T-helper 2 cell (primary cell): ENCODE measurements at regions not wholly inside any gene's neighbourhood (a gene's known extent, or its start where the extent isn't known, plus 50 kb on each side); places are given as distances from the start of the nearest gene placed in this dataset.

Experiments used
- DNase-seq, 5 experiments: peaks; one replicate each; pipeline versions ENCODE4 v3.0.0 to v3.0.0-alpha.2; 2012 to 2022

- no peak for DNase-seq
Measured at GRCh38 chr5:93096561-93096960, 484.5 kb downstream of the NR2F1-AS1 start.

- DNase-seq, result no peak
Measured at GRCh38 chr5:93092349-93093105, 488.5 kb downstream of the NR2F1-AS1 start.

DNA sequence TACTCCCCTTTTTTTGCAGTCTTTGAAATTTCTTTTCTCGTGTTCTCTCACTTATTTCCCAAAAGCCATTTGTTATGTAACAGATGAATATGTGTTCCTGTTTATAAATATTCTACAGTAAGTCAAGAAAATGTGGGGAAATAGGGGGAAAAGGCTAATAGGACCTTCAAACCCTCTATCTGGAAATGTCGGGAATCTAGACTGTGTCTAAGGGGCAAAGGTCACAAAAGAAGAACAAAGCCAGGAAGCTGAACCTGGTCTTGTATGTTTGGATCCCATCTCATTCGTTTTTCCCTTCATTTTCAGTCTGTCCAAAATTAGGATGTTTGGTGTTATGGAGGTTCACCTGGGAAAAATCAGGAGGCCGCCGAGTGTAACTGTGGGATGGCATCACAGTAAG lies 490.3 kb downstream of the NR2F1-AS1 start:
- DNase-seq, result no peak

DNA sequence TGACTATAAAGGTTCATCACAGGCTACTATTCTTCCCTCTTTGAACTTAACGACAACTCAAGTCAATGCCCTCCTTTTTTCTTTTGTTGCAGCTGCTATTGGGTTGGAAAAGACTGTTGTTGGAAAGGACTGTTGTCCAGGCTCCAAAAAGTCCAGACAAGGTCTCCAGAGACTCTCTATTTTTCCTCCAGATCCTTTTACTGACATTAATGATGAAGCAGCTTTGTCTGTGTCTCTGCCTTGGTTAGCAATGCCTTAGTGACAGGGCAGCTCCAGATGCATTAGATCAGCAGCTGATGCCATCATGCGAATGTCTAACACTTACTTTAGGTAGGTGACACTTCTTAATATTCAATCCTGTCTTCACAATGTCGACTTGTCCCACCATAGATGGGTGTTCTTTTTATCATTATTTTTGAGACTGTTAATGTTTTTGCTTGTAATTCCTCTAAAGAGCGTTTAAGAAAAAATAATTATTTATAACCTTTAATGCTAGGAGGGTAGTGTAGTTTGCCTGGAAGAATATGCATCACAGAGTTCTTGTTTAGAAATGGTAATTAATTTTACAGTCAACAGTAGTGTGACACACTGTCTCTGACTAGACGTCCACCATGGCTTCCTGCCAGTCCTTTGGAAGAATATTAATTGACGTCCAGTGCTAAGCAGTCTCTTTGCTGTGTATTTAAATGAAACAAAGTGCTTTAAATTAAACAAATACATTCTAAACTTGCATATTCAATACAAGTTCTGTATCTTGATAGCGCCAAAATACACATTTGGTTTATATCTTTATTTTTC lies 492.2 kb downstream of the NR2F1-AS1 start:
- no peak for DNase-seq

DNA sequence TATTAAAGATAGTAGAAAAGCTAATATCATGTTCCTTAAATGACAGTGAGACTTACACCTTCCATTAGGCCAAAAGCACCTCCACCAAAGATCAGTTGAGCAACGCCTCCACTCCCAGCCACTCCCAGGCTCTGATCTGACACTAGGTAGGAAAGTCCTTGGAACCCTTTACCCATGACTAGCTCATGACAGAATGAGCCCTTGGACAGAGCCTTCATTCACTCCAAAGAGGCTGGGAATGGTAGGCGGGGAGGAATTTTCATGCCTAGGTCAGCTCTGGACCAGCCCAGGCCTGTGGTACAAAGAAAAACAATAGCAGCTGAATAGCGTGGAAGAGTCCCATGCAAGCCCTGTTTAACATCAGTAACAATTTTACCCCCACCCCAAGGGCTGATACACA lies 493.7 kb downstream of the NR2F1-AS1 start:
- DNase-seq, result no peak

DNA sequence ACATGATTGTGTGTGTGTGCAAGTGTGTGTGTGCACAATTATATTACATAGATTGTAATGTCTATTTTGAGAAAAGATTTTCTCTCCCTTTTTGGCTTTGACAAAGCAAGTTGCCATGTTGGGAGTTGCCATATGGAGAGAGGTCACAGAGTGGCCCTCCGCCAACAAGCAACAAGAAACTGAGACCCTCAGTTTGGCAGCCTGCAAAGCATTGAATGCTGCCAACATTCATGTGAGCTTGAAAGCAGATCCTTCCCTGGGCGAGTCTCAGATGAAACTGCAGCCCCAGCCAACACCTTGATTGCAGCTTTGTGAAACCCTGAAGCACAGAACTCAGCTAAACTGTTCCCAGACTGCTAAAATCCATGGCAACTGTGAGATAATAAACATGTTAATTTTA lies 498.0 kb downstream of the NR2F1-AS1 start:
- no peak for DNase-seq

- DNase-seq, result no peak
Measured at GRCh38 chr5:93079046-93079445, 502.0 kb downstream of the NR2F1-AS1 start.

DNA sequence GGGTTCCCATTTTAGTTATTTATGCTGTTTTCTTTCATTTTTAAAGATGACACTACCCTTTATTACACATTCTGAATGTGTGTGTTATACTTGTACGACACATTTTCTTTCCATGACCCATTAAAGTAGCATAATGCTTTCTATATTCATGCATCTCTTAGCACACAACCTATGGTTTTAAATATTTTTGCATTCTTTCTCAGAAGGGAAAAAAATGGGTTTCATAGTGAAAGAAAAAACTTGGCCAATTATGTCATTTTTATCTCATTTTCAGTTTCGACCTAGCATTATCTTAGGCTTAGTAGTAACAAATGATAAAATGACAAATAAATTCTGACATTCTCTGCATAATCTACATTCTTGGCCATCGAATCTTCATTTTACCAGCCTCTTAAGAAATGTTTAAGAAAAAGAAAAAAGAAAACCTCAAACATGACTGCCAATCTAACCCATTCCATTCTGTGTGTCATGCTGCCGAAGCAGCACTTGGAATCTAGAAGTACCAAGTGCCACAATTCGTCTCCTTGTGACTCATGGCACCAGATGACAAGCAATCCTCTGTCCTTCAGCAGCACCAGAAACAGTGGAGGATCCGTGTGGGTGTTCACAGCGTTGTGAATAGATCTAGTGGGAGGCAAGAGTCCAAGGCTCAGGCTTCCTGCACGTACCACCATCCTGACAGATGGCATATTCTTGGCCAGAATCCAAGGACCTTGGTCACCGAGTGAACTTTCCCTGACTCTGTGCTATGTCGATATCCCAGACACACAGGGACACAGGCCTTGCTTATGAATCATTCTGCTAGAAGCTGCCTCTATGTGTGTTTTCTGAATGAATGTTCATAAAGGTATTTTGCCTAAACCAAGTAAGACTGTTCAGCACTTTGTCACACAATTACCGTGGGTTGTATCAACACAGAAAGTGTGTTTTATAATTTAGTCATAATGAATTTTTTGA lies 502.7 kb downstream of the NR2F1-AS1 start:
- DNase-seq, result no peak

- DNase-seq, result no peak
Measured at GRCh38 chr5:93076566-93076965, 504.5 kb downstream of the NR2F1-AS1 start.

DNA sequence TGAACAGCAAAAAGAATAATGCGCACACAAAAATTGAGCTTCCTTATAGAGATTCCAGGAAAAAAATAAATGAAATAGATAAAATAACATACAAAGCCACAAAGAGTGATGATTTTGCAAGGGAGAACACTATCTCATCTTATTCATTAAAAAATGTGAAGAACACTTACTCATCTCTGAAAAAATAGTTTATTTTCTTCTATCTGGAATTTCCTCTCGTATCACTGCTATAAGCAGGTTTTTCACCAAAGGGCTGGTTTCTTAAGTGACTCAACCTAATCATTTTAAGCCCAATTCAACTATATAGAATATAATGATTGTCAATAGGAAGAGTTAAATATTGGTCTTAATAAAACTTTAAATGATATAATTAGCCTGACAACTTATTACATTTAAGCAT lies 504.9 kb downstream of the NR2F1-AS1 start:
- no peak for DNase-seq

DNA sequence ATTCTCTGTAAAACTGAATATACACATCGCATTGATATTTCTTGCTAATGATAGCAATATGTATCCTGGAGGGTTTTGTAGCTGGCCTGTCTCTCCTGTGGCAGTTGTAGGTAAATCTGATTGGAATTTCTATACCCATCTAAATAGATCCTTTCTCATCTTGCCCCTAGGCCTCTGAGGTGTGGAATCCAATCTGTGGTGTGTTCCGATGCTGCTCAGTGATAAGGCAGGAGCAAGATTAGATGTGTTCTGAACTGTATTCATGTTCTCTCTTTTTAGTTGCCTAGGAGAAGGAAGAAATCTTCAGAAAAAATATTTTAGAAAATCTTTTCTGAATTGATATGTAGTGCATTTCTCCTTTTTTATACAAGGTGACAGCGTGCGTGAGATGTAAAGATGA lies 507.5 kb downstream of the NR2F1-AS1 start:
- DNase-seq, result no peak

DNA sequence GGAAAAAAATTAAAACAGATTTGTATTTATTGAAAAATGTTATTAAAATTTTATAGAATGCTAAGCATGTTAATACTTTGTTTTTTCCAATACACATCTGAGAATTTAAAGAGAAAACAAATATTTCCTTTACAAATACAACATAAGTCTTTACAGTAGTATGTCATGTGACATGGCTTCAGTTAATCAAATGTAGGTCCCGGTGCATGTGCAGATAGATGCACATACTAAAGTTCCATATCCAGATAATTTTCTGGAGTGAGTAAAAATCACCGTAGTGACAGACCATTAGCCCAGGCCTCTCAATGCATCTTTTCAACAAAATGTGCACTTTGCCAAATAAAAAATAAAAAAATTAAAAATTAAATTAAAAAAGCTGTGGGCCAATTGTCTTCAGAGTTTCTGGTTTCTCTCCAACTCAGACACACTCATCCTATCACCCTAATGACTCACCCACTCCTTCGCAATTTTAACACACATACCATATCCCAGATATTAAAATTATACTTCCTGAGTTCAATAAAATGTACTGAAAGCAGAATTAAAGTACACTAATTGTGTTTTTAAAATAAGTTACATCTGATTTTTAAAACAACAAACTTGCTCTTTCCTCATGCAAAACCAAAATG lies 508.1 kb downstream of the NR2F1-AS1 start:
- DNase-seq, result no peak

GRCh38 chr5:93071710-93072109 lies 509.3 kb downstream of the NR2F1-AS1 start:
- DNase-seq, result no peak

DNA sequence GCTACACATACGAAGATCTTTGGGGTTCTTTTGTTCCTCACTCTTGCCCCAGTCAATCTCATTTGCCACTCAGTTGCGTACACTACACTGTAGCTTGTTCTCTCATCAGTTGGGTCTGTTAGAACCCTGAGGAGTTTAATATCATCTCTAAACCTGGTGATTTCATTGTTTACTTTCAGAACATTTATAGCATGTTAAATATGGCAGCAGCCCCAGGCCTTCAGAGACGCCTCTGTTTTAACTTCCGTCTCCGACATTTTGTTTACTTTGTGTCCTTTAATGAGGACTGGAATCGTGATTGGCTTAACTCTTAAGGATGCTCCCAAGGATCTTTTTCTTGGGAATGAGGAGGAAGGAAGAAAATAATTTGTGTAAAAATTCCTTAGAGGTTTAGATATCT lies 510.1 kb downstream of the NR2F1-AS1 start:
- DNase-seq, result no peak

GRCh38 chr5:93069276-93069675 lies 511.7 kb downstream of the NR2F1-AS1 start:
- DNase-seq, result no peak

DNA sequence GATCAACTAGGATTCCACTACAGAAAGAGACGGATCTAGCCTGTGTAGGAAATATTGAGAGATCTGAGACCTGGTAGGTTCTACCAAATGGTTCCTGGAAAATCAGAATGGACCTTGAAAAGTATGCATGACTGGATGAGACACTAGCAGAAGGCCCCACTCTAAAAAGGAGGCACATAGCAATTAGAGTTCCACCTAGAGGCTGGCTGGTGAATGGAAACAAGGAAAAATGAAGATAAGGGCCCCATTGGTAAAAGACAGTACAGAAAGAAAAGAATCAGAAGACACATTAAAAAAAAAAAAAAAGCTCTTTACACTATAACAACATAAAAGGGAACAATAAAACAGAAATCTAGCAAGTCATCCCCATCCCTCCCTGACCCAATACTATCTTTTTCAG lies 518.5 kb downstream of the NR2F1-AS1 start:
- no peak for DNase-seq

DNA sequence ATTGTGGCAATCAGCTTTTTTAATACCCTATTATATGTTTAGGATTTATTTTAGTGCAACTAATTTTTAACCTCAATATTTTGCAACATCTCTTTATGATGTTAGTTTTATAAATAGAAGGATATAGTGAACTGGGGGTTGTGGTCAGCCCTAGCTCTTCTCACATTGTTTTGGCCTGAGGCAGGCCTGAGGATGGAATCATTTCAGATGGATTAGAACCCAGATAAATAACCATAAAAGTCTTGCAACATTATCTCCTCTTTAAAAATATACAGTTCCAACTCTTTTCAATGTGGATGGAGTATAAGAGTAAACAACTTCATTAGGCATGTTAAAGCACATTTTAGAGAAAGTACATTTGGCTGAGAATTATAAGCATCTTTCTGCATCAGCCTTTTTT lies 522.7 kb downstream of the NR2F1-AS1 start:
- DNase-seq, result no peak

DNA sequence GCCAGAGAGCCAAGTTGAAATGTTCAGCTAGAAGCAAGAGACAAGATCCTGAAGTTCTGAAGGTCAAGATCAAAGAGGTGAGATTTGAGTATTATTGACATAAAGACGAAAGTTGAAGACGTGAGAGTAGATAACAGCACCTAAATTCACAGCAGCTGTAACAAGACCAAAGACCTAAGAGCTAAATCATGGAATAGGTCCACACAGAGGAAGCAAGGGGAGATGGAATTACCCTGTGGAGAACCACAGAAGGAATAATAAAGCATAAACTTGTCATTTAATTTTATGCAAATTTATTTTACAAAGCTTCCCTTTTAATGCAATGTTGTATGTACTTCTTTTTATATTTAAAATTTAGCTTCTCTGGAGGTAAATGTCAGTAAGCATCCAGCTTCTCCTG lies 523.7 kb downstream of the NR2F1-AS1 start:
- DNase-seq, result no peak

DNA sequence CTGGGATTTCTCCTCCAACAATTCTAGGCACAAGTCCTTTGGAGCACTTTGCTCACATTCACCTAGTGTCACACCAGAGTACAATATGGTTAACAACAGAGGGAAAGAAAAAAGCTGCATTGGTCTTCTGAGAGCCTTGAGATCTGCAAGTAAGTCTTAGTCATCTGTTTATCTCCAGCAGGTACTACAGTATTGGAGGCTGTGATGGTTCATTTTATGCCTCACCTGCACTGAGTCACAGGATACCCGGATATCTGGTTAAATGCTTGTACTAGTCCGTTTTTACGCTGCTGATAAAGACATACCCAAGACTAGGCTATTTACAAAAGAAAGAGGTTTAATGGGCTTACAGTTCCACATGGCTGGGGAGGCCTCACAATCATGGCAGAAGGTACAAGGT lies 525.0 kb downstream of the NR2F1-AS1 start:
- no peak for DNase-seq

DNA sequence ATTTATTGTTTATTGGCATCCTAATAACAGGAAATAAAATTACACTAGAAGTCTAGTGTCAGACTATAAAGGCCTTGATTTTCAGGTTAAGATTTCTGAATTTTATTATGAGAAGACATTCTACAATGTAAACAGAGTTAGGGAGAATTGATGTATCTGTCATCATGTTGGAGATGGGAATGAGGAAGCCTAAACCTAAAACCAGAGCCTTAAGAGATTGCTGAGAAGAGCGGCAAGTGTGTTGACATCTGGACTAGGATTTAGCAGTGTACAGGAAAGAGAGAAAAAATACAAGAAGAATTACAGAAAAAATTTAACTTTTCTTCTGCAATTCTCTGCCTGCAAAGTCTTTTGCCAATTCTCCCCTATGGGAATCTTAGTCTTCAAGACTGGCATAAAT lies 525.5 kb downstream of the NR2F1-AS1 start:
- DNase-seq, result no peak

DNA sequence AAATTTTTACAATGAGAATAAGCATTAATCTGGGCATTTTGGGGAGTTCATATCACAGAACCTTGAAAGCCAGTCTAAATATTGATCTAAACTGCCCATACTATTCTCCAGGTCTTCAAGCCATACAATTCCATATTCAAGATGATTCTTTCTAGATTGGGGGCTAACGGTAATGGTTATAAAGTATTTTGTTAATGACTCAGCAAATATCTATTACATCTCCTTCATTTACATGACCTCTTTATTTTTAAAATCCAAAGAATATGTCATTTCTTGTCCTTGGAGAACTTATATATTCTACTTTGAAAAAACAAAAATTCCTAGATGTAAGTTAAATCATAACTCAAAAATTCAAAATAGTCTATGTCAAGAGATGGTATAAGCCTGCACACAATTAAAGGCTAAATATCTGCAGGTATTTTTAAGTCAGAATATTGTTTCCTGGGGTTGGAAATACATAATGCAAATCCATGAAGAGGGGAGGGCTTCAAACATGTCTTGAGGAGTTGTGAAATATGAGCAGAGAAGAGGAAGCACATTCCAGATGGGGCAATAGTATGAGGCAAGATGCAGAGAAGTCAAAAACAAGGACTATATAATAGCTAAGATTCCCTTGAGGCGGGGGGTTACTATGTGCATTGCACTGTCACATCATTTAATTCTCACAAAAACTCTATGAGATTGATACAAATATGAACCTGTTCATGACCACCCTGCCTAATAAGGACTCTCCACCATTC lies 526.4 kb downstream of the NR2F1-AS1 start:
- no peak for DNase-seq

DNA sequence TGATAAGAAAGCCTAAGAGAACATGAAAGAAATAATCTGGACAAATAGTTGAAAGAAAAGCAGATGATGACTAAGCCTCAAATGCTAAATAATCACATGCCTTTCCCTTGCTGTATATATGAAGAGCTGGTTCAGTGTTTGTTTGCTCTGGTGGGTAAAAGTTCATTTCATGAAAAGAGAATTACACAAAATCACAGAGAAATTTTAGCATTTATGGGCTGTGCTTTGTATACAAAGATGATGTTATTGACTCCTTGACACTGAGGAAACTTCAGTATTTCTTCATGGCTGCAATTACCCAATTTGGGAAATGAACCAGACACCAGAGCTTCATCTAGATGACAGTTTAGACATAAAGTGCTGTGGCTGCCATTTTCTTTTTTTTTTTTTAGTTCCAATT lies 527.2 kb downstream of the NR2F1-AS1 start:
- DNase-seq, result no peak
